ENCODE measurements at regions not wholly inside any gene's neighbourhood (a gene's known extent, or its start where the extent isn't known, plus 50 kb on each side); places are given as distances from the start of the nearest gene placed in this dataset.

DNA sequence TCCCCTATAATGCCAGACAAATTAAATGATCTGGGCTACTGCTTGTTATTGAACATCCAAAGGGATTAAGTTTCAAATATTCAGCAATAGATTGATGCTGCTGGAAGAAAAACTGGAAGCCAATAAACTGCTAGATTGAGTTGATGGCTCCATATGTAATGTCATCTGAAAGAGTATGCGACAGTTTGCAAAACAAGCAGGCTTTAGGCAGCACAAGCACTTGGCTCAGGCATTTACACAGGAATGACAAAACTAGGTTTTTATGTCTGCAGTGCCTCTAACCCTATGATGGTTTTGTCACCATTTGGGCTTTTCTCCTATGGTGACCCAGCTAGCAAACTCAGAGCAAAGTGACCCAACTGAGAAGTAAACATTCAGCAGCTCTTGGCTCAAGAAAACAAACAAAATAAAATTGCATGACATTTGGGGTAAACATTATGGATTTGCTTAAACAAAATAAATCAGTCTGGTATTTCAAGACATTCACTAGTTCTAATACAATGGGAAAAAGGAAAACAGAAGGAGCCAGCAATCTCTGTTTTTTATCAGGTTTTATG, 978.5 kb downstream of the DTWD2 start:
- no peak for DNase-seq (ENCODE audit: low read depth in 3 of 3, low spot score in 2 of 3)

DNA sequence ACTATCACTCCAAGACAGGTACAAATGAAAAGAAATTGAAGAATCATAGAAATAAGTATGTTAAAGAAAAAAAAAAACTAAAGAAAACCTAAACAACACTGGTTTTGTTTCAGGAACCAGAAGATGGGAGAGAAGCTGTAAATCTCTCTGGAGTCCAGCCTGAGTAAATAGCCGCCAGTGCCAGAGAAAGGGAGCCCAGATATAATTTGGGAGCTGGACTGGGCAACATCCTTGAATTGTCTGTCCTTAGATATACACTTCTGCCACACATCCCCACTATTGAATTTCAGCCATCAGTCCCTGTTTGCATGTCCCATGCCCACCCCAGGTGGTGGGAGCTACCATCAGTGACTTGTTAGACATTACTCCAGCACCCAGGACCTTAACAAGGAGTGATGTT, 979.6 kb downstream of the DTWD2 start:
- no peak for DNase-seq (ENCODE audit: low read depth in 3 of 3, low spot score in 2 of 3)

DNA sequence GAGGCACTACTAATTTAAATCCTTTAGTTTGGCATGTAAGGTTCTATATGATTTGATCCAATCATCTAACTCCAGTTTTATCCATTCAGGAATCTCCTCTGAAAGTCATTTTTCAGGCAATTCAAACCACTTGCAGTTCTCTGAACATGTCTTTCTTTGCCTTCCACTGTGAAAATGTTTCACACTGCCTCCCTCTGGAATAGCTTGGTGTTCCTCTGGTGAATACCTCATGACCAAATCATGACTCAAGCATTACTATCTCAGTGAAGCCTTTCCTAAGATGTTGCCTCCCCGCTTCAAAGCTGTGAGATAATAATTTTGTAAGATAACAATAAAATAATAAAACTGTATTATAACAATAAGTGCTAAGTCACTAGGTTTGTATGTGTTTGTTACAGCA, 981.1 kb downstream of the DTWD2 start:
- DNase-seq (ENCODE audit: low read depth in 3 of 3, low spot score in 2 of 3), result no peak

DNA sequence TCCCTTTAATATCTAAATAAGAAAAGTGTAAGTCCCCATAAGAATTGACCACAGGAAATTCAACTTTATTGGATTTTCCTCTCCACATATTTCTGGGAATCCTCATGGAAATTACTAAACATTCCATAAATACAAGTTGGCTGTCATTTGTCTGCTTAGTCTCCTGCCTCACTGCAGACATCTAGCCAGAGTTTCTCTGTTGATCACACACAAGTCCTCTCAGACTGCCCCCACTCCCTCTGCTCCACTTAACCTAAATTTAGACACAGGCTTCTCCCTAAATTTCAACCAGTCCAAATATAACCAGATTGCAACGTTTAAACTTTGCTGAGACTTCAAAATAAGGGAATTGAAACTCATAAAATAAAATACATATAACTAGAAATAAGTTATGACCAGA, 982.1 kb downstream of the DTWD2 start:
- no peak for DNase-seq (ENCODE audit: low read depth in 3 of 3, low spot score in 2 of 3)

DNA sequence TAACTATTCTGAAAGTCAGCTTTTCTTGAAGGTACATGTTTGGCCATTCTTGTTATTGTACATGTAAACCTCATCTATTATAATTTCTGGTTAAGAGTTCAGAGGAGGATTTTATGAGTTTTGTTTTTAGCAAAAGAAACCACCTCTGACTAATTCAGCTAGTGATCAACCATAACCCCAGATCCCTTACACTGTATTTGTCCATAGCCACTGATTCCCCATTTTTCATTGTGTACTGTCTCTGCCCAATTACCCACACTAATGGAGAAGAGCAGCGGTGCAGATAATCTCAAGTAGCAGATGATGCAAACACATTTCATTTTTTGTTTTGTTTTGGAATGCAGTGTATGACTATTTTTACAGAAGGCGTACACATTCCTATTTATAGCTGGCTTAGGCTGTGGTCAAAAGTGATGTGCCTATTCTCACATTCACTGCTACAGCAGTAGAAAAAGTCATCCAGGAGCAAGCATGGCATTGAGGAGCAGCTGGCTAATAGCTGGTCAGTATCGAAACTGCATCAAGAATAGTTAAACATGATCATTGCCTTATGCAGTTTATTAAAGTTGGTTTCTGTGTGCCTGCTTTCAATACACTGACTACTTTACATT, 988.3 kb downstream of the DTWD2 start:
- DNase-seq (ENCODE audit: low read depth in 3 of 3, low spot score in 2 of 3), result no peak

DNA sequence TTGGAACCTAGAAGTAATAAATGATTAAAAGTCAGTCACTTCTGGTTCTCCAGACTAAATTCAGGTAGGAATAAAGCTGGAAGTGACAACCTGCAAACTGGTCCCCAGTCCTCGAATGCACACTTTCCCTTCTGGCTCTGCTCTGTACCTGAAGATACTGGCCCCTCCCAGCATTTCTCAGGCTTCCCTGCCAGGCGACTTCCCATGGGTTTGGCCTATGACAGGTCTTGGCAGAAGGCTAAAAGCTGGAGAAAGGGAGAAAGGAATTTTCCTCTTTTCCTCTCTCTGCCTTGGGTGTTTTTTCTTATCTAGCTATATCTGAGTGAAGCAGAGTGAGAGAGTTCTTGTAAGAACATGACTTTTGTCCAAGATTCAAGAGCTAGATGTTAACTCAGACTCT, 1005.7 kb downstream of the DTWD2 start:
- no peak for DNase-seq (ENCODE audit: low read depth in 3 of 3, low spot score in 2 of 3)

DNA sequence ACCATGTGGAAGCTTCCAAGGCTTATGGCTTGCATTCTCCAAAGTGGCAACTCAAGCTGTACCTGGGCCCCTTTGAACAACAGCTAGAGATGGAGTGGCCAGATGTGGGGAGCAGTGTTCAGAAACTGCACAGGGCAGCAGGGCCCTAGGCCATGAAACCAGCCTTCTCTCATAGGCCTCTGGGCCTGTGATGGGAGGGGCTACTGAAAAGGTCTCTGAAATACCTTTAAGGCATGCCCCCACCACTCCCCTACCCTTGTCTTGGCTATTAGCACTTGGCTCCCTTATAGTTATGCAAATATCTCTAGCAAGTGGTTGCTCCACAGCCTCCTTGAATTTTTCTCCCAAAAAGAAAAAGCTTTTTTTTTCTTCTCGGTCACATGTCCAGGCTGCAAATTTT, 1014.6 kb downstream of the DTWD2 start:
- DNase-seq (ENCODE audit: low read depth in 3 of 3, low spot score in 2 of 3), result no peak

DNA sequence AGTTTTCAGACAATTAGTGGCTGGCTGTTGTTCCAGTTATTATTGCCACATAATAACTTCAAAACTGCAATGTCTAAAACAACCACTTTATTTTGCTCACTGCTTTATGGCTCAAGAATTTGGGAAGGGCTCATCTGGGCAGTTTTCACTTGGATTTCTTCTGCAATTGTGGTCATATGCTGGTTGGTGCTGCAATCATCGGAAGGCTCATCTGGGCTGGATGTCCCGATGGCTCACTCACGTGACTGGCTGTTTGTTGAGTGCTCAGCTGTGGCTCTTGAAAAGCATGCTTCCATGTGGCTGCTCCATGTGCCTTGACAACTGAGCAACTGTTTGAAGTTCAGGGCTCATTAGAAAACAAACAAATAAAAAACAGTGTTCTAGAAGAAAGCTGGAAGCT, 1032.5 kb downstream of the DTWD2 start:
- DNase-seq (ENCODE audit: low read depth in 3 of 3, low spot score in 2 of 3), result no peak

DNA sequence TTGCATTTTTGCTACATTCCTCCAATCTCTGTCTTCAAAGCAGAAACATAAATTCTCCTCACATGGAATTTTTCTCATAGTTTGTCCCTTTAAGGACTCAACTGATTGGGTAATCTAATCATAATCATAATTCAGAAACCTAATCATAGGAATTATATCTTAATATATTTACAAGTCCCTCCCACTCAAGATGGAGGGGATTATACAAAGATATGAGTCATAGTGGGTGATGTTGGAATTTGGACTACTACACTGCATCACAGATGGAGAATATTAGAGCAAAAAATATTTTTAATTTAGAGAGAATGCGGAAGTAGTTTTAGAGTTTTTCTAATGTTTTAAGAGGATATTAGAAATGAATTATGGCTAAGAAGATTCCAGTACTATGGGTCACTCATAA, 1034.0 kb downstream of the DTWD2 start:
- no peak for DNase-seq (ENCODE audit: low read depth in 3 of 3, low spot score in 2 of 3)

DNA sequence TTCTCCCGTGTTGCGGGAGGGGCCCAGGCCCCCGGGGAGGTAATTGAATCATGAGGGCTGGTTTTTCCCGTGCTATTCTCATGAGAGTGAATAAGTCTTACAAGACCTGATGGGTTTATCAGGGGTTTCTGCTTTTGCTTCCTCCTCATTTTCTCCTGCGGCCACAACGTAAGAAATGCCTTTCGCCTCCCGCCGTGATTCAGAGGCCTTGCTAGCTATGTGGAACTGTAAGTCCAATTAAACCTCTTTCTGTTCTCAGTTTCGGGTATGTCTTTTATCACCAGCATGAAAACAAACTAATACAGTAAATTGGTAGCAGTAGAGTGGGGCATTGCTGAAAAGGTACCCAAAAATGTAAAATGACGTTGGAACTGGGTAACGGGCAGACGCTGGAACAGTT, 1035.1 kb downstream of the DTWD2 start:
- DNase-seq (ENCODE audit: low read depth in 3 of 3, low spot score in 2 of 3), result no peak

DNA sequence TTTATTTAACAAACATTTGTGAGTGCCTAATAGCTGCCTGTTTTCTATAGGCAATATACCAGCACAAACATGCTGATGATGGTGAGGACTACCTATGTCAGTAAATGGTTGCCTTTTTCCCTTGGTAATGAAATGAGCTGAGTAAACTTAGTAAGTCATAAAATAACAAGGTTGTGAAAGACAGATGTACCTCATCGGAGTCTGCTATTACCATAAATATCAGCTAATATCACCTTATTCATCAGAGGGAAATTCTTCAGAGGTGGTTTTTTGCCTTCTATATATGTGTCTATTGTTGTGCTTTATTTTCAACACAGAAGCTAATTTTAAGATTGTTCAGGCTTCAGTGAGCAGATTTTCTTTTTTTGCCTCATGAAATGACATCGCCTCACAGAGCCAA, 1040.5 kb downstream of the DTWD2 start:
- DNase-seq (ENCODE audit: low read depth in 3 of 3, low spot score in 2 of 3), result no peak

DNA sequence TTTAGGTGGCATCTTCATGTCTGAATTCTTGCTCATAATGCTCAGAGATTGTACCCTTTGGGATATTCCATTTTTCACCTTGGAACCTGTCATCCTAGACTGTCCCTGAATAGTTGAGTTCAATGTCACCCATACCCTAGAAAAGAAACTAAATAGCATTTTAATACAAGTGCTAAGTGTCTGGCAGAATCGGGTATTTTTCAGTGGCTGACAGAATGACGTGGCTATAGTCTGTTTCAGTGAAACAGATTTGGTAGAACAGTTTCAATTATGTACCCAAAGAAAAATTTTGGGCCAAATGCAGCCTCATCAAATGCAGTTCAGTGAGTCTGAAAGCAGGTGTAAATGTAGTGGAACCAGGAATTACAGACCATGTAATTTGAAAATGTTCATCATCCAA, 1041.2 kb downstream of the DTWD2 start:
- no peak for DNase-seq (ENCODE audit: low read depth in 3 of 3, low spot score in 2 of 3)

DNA sequence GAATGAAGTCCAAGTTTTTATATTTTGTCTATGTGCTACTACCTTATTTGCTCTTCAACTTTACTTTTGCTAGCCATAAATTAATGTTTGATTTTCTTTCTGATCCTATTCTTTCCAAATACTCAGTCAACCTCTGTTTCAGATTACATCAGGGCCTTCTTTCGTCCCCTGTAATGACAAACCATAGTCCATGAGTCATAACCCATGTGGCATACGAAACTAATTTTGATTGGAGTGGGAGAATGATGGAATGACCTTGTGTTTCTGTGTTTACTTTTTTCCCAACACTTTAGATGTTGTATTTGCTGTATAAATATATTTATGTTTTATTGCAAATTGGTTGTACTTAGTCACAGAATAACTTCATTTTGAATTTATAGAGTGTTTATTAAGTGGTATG, 1043.1 kb downstream of the DTWD2 start:
- DNase-seq (ENCODE audit: low read depth in 3 of 3, low spot score in 2 of 3), result no peak

DNA sequence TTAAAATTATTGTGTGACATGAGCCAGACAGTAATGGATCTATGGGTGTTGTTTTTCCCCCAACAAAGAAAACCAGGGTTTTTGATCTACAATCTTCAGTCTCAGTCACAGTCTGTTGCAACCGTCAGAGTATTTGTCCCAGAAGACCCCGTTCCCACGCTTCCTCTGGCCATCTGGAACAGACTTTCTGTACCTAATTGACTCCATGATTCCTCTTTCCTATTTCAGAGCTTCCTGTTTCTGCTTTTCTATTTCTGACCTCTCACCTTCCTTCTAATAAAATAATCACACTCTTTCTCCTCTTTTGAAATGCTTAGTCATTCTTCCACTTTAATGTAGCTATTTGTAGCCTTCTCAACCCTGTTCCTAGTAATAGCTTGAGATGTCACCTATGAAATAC, 1044.8 kb downstream of the DTWD2 start:
- DNase-seq (ENCODE audit: low read depth in 3 of 3, low spot score in 2 of 3), result no peak

DNA sequence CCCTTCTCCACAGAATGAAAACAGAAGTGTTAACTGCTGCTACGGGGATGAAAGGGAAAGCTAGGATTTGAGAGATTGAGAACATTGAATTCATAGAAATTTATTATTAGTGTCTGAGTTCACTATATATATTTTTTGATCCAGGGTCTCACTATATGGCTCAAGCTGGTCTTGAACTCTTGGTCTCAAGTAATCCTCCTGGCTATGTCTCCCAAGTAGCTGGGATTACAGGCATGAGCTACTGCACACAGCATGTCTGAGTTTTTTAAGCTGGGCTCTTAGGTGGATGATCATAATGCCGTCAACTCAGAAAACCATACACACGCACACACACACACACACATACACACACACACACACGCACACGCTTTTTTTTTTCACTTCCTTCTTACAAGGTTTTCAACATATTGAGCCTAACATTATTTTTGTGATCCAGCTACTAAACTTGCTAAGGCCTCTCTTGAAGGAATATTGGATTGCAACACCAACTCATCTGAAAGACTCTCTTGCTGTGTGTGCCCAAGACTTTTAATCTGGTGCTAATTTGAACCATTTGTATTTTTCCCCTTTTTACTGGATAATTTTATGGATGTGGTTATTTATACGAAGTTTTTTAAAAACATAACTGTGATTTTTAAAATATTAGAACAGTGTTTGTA, 1045.4 kb downstream of the DTWD2 start:
- DNase-seq (ENCODE audit: low read depth in 3 of 3, low spot score in 2 of 3), result no peak

DNA sequence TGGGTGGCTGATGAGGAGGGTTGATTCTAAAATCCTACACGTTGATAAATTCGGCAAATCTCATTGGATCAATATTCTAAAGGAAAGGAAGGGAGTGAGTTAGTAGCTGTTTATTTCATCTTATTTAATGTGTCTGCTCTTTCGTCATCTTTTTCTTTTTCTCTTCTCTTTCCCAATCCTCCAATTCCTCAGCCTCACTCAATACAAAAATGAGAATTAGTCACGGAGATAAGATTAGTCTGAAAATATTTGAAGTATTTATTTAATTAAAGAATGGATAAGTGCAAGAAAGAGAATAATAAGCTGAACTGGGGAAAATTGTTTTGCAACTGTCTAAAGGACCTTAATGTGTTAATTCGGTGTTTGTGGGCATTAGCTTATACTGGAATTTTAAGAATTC, 1095.1 kb downstream of the DTWD2 start:
- no peak for DNase-seq (ENCODE audit: low read depth in 3 of 3, low spot score in 2 of 3)

DNA sequence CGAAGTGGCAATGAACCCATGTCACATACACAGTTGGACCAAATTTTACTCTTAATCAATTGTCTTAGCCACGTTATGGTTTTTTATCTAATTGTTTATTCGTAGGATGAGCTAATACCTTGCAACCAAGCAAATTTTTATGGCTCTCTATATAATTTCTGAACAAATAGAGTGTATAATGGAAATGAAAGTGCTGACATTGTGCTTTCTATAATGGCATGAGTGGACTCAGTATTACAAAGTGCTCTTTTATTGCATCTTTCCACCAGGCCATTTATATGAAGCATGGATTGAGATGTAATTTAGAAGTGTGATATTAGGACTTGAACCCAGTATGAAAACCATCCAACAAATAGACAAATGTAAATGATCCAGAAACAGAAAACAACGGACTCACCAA, 1096.0 kb downstream of the DTWD2 start:
- no peak for DNase-seq (ENCODE audit: low read depth in 3 of 3, low spot score in 2 of 3)

DNA sequence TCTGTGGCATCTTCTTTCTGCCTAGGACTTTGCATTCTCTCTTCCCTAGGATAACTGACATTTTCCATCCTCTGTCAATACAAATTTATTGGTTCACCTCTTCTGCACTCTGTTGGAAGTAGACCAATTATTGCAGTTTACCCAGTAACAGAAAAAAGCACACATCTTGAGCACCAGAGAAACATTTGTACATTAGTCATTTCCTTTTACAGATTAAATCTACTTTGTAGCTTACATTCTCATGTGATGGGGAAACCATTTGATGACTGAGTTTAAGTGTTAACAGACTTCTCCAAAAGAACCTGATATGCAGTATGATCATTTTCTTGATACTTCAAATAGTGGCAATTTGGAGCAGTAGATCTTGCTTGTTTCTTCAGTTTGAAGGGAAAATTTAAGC, 1098.8 kb downstream of the DTWD2 start:
- DNase-seq (ENCODE audit: low read depth in 3 of 3, low spot score in 2 of 3), result no peak

DNA sequence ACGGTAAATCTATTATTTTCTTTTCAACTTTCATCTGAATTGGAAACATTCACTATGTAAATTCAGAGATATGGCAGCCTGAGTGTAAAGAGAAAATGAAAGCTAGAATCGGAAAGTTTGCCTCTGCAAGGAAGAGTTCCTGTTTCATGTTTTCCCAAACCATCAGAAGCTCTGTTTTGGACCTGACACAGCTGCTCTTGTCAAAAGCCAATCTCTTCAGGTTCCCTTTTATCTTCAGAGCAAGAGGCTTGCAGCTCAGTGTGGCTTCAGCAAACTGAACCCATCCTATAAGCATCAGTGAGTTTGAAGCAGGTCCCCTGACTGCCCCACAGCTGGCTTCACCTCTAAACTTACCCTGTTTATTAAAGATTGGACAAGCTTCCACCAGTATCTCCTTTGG, 1099.7 kb downstream of the DTWD2 start:
- DNase-seq (ENCODE audit: low read depth in 3 of 3, low spot score in 2 of 3), result no peak

DNA sequence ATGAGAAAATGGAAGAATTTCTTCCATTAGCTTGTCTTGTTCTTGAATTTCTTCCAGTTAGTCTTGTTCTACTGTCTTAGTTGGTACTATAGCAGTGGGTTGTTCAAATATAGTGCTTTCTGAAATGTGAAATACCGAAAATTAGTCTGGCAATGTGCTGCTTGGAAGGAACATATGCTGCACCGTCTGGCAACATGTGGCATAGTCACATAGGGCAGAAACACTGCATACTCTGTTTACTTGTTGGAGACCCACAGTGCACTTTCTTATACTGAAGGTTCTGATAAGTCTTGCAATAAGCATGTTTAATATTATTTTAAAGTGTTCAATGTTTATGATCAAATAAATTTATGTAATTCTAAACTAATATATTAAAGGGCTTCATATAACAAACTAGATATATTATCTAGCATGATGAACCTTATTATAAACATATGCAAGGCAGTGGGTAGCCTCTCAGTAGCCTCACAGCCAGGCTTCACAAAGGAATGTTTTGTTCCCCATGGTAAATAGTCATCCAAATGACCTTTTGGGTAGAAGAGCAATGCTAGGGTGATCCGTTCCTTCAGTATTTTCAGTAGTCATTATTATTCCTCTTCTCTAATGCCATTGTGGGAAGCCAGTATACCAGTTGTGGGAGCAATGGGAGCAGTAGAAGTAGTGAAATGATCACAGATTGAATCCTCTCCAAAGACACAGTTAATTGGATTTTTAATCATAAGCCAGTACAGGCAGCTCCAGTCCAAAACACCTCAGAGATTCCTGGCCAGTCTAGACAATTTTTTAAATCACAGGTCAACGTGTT, 1106.7 kb downstream of the DTWD2 start:
- no peak for DNase-seq (ENCODE audit: low read depth in 3 of 3, low spot score in 2 of 3)

DNA sequence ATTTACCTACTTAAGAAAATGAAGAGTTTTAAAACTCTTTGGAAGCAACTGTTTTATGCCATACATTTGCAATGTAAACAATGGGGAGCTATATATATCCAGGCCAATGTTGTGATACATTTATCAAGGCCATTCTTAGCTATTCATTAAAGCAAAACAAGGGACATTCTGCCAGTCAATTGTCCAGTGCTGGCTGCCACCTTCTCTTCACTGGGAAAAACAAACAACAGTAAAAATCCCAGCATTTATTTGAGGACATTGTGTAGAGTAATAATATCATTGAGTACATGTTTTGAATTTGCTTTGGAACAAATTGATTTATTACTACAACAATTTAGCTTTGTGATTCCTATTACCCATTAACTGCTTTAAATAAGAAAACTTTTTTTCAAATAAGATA, 1107.4 kb downstream of the DTWD2 start:
- no peak for DNase-seq (ENCODE audit: low read depth in 3 of 3, low spot score in 2 of 3)

DNA sequence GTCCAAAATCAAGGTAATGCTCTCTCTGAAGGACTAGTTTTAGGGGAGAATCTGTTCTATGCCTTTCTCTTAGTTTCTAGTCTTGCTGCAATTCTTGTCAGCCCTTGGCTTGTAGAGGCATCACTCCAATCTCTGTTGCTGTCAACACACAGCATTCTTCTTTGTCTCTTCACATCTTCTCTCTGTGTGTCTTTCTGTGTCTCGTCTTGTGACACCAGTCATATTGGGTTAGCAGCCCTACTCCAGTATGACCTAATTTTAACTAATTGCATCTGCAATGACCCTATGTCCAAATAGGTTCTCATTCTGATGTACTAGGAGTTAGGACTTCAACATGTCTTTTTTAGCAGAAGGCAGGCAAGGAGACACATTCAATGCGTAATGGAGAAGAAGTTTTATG, 1110.6 kb downstream of the DTWD2 start:
- DNase-seq (ENCODE audit: low read depth in 3 of 3, low spot score in 2 of 3), result no peak
